Nephron progenitor cell (in vitro differentiated cells): ENCODE measurements at regions not wholly inside any gene's neighbourhood (a gene's known extent, or its start where the extent isn't known, plus 50 kb on each side); places are given as distances from the start of the nearest gene placed in this dataset.

Experiments
- DNase-seq: peaks from one replicate; pipeline ENCODE4 v3.0.0; 2021
- H3K27ac Mint-ChIP-seq: 2 replicates; pipeline ENCODE4 v1.8.0; 2021; ENCODE audit warnings: mild to moderate bottlenecking, moderate library complexity, mixed read lengths
- H3K27me3 Mint-ChIP-seq: 2 replicates; pipeline ENCODE4 v1.8.0; 2021; ENCODE audit warnings: mild to moderate bottlenecking, low read depth, mixed read lengths; ENCODE audit not compliant: poor library complexity
- H3K36me3 Mint-ChIP-seq: 2 replicates; pipeline ENCODE4 v1.8.0; 2021; ENCODE audit warnings: low read depth, mixed read lengths
- H3K4me1 Mint-ChIP-seq: 2 replicates; pipeline ENCODE4 v1.8.0; 2021; ENCODE audit warnings: mixed read lengths
- H3K4me3 Mint-ChIP-seq: 2 replicates; pipeline ENCODE4 v1.8.0; 2021; ENCODE audit warnings: mild to moderate bottlenecking, moderate library complexity, mixed read lengths
- H3K9me3 Mint-ChIP-seq: 2 replicates; pipeline ENCODE4 v1.8.0; 2021; ENCODE audit warnings: mild to moderate bottlenecking, moderate library complexity, mixed read lengths
- CTCF ChIP-seq: fragments of 200-600 bp; sonication (generic); IDR thresholded peaks from 2 replicates; pipeline ENCODE4 v1.5.0; 2021; ENCODE audit warnings: antibody characterized with exemption

- H3K36me3 Mint-ChIP-seq: peaks cover 4% of the 10 kb centered on the region
- no peak overlapping the region for H3K27ac Mint-ChIP-seq
- no peaks in the 10 kb centered on the region for H3K4me1 Mint-ChIP-seq
- peaks cover 45% of the 10 kb centered on the region for H3K9me3 Mint-ChIP-seq
- no peak overlapping the region for H3K4me3 Mint-ChIP-seq
- H3K27me3 Mint-ChIP-seq: no peaks in the 10 kb centered on the region
- TF ChIP-seq CTCF: no peak
- no peak for DNase-seq
Measured at GRCh38 chrX:121958886-121959285, 911.5 kb downstream of the GLUD2 start.

GRCh38 chrX:121975671-121976070, 928.3 kb downstream of the GLUD2 start:
- no peaks in the 10 kb centered on the region for H3K27me3 Mint-ChIP-seq
- H3K27ac Mint-ChIP-seq: no peak overlapping the region
- H3K4me1 Mint-ChIP-seq: no peaks in the 10 kb centered on the region
- DNase-seq: no peak
- H3K4me3 Mint-ChIP-seq: no peak overlapping the region
- H3K9me3 Mint-ChIP-seq: peaks cover 50% of the 10 kb centered on the region
- no peak for TF ChIP-seq CTCF
- H3K36me3 Mint-ChIP-seq: no peaks in the 10 kb centered on the region

GRCh38 chrX:121987163-121987562, 939.8 kb downstream of the GLUD2 start:
- H3K4me1 Mint-ChIP-seq: no peaks in the 10 kb centered on the region
- no peak overlapping the region for H3K4me3 Mint-ChIP-seq
- H3K27me3 Mint-ChIP-seq: no peaks in the 10 kb centered on the region
- DNase-seq: no peak
- no peak for TF ChIP-seq CTCF
- H3K9me3 Mint-ChIP-seq: peaks cover 19% of the 10 kb centered on the region
- no peaks in the 10 kb centered on the region for H3K36me3 Mint-ChIP-seq
- no peak overlapping the region for H3K27ac Mint-ChIP-seq

- no peak overlapping the region for H3K27ac Mint-ChIP-seq
- H3K4me3 Mint-ChIP-seq: no peak overlapping the region
- peaks cover 19% of the 10 kb centered on the region for H3K9me3 Mint-ChIP-seq
- H3K4me1 Mint-ChIP-seq: no peaks in the 10 kb centered on the region
- TF ChIP-seq CTCF: no peak
- DNase-seq: no peak
- no peaks in the 10 kb centered on the region for H3K27me3 Mint-ChIP-seq
- H3K36me3 Mint-ChIP-seq: no peaks in the 10 kb centered on the region
Measured at GRCh38 chrX:121987835-121988234, 940.4 kb downstream of the GLUD2 start.

GRCh38 chrX:122004127-122004526, 956.7 kb downstream of the GLUD2 start:
- no peak overlapping the region for H3K4me3 Mint-ChIP-seq
- no peaks in the 10 kb centered on the region for H3K27me3 Mint-ChIP-seq
- no peaks in the 10 kb centered on the region for H3K4me1 Mint-ChIP-seq
- no peak overlapping the region for H3K27ac Mint-ChIP-seq
- no peak for TF ChIP-seq CTCF
- peaks cover 35% of the 10 kb centered on the region for H3K9me3 Mint-ChIP-seq
- no peaks in the 10 kb centered on the region for H3K36me3 Mint-ChIP-seq
- no peak for DNase-seq

- DNase-seq: no peak
- Mint-ChIP-seq H3K4me3 (no peak overlapping the region), H3K27me3 (no peaks in the 10 kb centered on the region), H3K9me3 (peaks cover 14% of the 10 kb centered on the region), H3K27ac (no peak overlapping the region), H3K4me1 (no peaks in the 10 kb centered on the region), H3K36me3 (no peaks in the 10 kb centered on the region)
- no peak for TF ChIP-seq CTCF
Measured at GRCh38 chrX:122026665-122027064, 979.3 kb downstream of the GLUD2 start.
